Ureter (tissue), 1 donor: ENCODE measurements at regions not wholly inside any gene's neighbourhood (a gene's known extent, or its start where the extent isn't known, plus 50 kb on each side); places are given as distances from the start of the nearest gene placed in this dataset.

Experiments used
- DNase-seq: peaks from one replicate; pipeline ENCODE4 v3.0.0-alpha.2; 2020; ENCODE audit warnings: low spot score
- donor health status: DM: yes; HTN: yes; CAD: no.

DNA sequence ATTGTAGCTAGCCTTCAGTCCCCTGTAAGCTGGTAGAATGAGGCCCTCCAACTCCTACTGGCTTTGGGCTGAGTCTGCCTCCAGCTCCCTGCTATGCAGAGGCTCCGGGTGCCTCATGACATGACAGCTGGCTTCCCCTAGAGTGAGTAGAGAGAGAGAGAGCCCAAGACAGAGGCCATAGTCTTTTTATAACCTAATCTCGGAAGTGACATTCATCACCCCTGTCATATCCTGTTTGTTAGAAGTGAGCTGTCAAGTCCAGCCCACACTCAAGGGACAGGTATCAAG lies 53.9 kb upstream of the CTBP2 start:
- no peak for DNase-seq

DNA sequence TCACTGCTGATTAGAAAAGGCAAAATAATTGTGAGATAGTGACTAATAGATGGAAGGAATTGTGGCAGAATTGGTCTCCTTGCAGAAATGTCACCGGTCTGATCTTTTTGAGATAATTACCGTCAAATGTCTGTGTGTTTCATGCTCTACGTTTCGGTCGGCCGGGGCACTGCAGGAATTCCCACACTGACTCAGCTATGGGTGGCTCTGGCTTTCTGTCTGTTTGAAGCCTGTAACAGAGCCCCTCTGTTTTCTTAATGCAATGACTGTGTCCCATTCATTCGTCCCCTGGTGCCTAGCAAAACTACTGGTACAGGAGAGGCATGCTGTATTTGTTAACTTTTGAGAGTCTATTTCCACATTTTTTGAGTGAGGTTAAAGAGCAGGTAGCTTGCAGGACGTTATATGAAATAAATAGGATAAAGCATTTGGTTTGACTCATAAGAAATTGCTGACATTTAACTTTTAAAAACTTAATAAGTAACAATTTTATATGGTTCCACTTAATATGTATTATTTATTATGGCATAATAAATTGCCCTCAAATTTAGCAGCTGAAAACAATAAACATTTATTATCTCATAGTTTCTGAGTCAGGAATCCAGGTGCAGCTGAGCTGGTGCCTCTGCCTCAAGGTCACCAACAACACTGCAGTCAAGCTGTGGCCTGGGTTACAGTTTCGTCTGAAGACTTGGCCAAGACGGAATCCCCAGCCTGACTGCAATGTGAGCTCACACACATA lies 53.3 kb upstream of the CTBP2 start:
- DNase-seq, result no peak

DNA sequence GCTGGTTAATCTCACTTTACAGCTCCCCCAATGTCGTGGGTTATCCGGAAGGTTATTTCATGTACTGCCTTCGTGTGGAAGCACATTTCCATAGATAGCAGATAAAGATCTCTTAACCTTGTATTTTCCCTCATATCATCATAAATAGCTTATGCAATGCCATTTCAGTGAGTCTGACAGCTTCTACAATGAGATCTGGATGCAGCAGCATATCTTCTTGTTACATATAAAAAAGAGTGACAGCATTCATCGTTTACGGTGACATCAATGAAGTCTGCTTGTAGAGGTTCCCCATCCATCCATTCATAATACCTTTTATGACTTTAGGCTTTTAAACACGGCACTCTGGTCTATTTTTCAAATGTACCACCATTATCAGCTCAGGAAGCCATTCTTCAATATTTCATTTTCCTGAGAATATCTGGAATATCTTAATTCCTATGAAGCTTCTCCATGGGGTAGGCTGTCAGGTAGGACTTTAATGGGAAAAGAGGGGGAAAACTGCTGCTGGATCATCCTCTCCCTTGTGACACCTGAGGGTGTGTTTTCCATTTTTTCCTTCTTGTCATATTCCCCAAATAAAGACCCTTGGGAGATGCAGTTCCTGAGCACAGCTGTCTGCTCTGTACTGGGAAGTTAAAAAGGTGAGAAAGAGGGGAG lies 51.9 kb upstream of the CTBP2 start:
- DNase-seq, result no peak
